GM12892 (cell line): ENCODE measurements at regions not wholly inside any gene's neighbourhood (a gene's known extent, or its start where the extent isn't known, plus 50 kb on each side); places are given as distances from the start of the nearest gene placed in this dataset.

Experiments used
- POLR2A ChIP-seq: IDR thresholded peaks from 2 replicates; pipeline ENCODE4 v1.6.1; 2011; ENCODE audit warnings: low read depth, low read length, control low read depth
- POLR2AphosphoS5 ChIP-seq: IDR thresholded peaks from 2 replicates; pipeline ENCODE4 v1.6.1; 2011; ENCODE audit warnings: low read depth, low read length, control low read depth
- TAF1 ChIP-seq: IDR thresholded peaks from 2 replicates; pipeline ENCODE4 v1.6.1; 2011; ENCODE audit warnings: low read depth, mild to moderate bottlenecking, control low read depth, low read length, borderline replicate concordance

DNA sequence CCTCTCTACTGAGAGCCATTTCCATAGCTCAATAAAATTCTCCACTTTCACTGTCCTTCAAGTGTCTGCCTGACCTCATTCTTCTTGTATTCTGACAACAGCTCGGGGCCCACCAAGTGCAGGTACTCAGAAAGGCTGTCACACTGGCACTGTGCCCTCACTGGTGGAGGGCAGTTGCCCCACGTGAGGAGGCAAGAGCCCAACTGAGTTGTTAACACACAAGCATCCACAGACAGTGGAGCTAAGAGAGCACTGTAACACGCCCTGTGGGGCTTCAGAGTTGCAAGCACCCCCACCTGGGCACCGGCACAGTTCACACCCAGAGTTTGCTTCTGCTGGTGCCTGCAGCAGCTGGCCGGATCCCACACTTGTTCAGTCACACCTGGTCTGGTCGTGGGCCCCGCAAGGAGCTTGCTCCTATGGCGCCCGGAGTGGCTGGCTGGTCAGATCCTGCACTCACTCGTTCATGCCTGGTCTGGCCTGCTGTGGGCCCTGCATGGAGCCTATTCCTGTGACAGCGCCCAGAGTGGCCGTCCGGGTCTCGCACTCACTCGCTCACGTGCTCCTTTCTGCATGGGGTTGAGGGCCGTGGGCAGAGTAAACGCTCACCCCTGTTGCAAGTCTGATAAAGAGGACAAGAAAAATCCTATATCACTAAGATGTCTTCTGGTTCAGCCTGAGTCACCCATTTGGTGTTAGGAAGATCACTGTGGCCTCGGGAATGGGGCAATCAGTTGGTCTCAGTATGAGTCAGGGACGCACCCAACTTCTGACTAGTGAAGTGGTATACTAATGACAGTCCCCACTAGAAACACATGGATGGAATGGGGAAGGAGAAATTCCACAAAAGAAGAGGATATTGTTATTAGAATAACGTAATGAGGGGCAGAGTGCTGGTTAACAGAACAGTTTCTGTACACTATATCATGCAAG lies 87.0 kb upstream of the CCNH start:
- TF ChIP-seq POLR2A (no peak), POLR2AphosphoS5 (no peak), TAF1 (no peak)
